ENCODE measurements at regions not wholly inside any gene's neighbourhood (a gene's known extent, or its start where the extent isn't known, plus 50 kb on each side); places are given as distances from the start of the nearest gene placed in this dataset.

DNA sequence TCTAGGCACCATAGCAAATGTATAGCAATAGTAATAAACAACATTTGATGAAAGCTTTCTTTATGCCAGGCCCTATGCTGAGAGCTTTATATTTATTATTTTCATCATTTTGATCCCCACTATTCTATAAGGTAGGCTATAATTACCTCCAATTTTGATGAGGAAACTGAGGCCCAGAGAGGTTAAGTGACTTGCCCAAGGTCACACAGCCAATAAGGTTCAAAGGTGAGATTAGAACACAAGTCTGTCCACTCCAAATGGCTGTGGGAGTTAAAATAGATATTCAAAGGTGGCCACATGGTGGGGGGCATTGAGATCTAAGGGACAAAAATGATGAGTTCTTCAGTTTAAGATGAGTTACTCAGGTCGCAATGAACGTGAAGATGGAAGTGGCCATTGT is 269.9 kb downstream of the BMP7 start:
- H3K36me3 Mint-ChIP-seq (ENCODE audit: insufficient read depth in 1 of 3, low read depth in 3 of 3): peaks cover 0 to 6% (median 4%) of the 10 kb centered on the region in 3 experiments; a peak in 4 of 7 replicates
- H3K27me3 Mint-ChIP-seq (ENCODE audit: low read depth): peaks cover 43% of the 10 kb centered on the region
- Histone ChIP-seq H4K8ac (replicated peaks; ENCODE audit: insufficient read length, low read depth, low read length) (no peak overlapping the region), H2BK5ac (ENCODE audit: insufficient read length, low read length) (no peak overlapping the region), H4K5ac (ENCODE audit: insufficient read length, low read depth, low read length) (no peak overlapping the region), H3K9ac (ENCODE audit: extremely low read depth, insufficient read length, low read length) (no peak overlapping the region), H3K4ac (ENCODE audit: low read depth, low read length) (no peak overlapping the region), H3K18ac (ENCODE audit: insufficient read length, low read depth, low read length) (no peak overlapping the region), H3K56ac (ENCODE audit: insufficient read length, low read depth, low read length) (no peak overlapping the region), H3T11ph (ENCODE audit: low read length) (no peak overlapping the region), H3K27me3 (ENCODE audit: insufficient read depth, low read length) (no peaks in the 10 kb centered on the region), H2BK12ac (ENCODE audit: insufficient read length, low read depth, low read length) (no peak overlapping the region), H2BK20ac (ENCODE audit: low read depth, low read length, poor library complexity, severe bottlenecking) (no peak overlapping the region), H3K27ac (ENCODE audit: insufficient read length, low read depth, low read length) (no peak overlapping the region), H3K4me2 (ENCODE audit: insufficient read depth, insufficient read length, low read length) (no peak overlapping the region), H3K79me2 (ENCODE audit: insufficient read depth, low read length) (no peaks in the 10 kb centered on the region), H3K23me2 (ENCODE audit: insufficient read length, low read depth, low read length, poor library complexity, severe bottlenecking) (no peaks in the 10 kb centered on the region), H3K23ac (ENCODE audit: insufficient read length, low read depth, low read length) (no peak overlapping the region), H3K9me3 (ENCODE audit: control insufficient read depth, low read depth, low read length) (peaks cover 6% of the 10 kb centered on the region), H2AFZ (ENCODE audit: low read length) (no peak overlapping the region), H3K79me1 (ENCODE audit: insufficient read depth, low read depth, low read length, poor library complexity, severe bottlenecking) (no peaks in the 10 kb centered on the region), H3K14ac (ENCODE audit: insufficient read depth, low read length) (no peak overlapping the region), H2BK120ac (ENCODE audit: low read depth, low read length, poor library complexity, severe bottlenecking) (no peak overlapping the region), H2AK5ac (ENCODE audit: insufficient read length, low read length) (no peak overlapping the region), H3K4me1 (ENCODE audit: insufficient read depth, low read length) (no peaks in the 10 kb centered on the region), H4K20me1 (ENCODE audit: control insufficient read depth, insufficient read depth, insufficient read length) (no peaks in the 10 kb centered on the region), H4K91ac (ENCODE audit: insufficient read length, low read depth, low read length) (no peak overlapping the region), H2BK15ac (ENCODE audit: low read depth, low read length) (no peak overlapping the region)
- DNase-seq: no peak
- peaks cover 0 to 2% of the 10 kb centered on the region in 2 experiments; a peak in 1 of 4 replicates for H3K4me1 Mint-ChIP-seq
- H3K9me3 Mint-ChIP-seq: peaks cover 9 to 10% of the 10 kb centered on the region in 2 experiments; a peak in 4 of 5 replicates
- H3K4me3 Mint-ChIP-seq: no peak overlapping the region
- WGBS (ENCODE audit: extremely low coverage, insufficient read length, low lambda C conversion rate): no CpG with 5 or more reads among the region's 2 CpGs
- no peak overlapping the region for H3K27ac Mint-ChIP-seq
- TF ChIP-seq, protein P1, sequence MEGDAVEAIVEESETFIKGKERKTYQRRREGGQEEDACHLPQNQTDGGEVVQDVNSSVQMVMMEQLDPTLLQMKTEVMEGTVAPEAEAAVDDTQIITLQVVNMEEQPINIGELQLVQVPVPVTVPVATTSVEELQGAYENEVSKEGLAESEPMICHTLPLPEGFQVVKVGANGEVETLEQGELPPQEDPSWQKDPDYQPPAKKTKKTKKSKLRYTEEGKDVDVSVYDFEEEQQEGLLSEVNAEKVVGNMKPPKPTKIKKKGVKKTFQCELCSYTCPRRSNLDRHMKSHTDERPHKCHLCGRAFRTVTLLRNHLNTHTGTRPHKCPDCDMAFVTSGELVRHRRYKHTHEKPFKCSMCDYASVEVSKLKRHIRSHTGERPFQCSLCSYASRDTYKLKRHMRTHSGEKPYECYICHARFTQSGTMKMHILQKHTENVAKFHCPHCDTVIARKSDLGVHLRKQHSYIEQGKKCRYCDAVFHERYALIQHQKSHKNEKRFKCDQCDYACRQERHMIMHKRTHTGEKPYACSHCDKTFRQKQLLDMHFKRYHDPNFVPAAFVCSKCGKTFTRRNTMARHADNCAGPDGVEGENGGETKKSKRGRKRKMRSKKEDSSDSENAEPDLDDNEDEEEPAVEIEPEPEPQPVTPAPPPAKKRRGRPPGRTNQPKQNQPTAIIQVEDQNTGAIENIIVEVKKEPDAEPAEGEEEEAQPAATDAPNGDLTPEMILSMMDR (conservative IDR thresholded peaks at IDR 0.05): no peak
